ENCODE measurements at regions not wholly inside any gene's neighbourhood (a gene's known extent, or its start where the extent isn't known, plus 50 kb on each side); places are given as distances from the start of the nearest gene placed in this dataset.
"Not testable (repeated sequence)": the region's sequence is repeated elsewhere in the genome, so short reads cannot be mapped to it uniquely, and the experiment has no call there.

DNA sequence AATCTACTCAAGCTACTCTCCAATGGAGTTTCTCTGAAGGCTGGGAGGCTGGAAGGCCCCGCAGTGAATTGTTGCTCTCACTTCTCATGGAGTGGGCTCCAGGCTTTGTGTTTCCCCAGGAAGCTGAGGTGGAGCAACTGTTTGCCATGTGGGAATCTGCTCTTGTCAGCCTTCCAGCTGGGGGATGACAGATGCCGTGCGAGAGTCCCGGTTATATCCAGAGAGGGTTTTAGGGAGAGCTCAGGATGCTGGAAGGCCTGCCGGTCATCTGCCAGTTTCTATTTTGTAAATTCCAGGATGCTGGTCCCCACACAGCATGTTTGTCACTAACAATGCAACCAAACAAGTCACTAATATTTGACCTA, 98.2 kb upstream of the NAA20 start:
- Histone ChIP-seq H4K91ac (ENCODE audit: low read length) (no peak overlapping the region), H3K4me2 (ENCODE audit: low read length, poor library complexity, severe bottlenecking) (no peak overlapping the region), H3K4me1 (ENCODE audit: control insufficient read depth, insufficient read depth, low read depth, low read length) (peaks cover 9% of the 10 kb centered on the region), H4K8ac (ENCODE audit: low read length) (no peak overlapping the region), H3K9ac (ENCODE audit: low read length) (no peak overlapping the region), H2BK12ac (ENCODE audit: low read length in 2 of 2) (no peak overlapping the region), H2BK15ac (ENCODE audit: low read depth, poor library complexity, severe bottlenecking) (no peak overlapping the region), H3K23ac (ENCODE audit: low read length in 2 of 2) (no peak overlapping the region), H3K4ac (ENCODE audit: low read depth in 1 of 2, low read length in 2 of 2) (no peak overlapping the region), H3K9me3 (ENCODE audit: control insufficient read depth, low read length) (no peaks in the 10 kb centered on the region), H3K36me3 (ENCODE audit: control insufficient read depth in 1 of 2, insufficient read depth in 2 of 2, low read depth in 1 of 2, low read length in 2 of 2) (no peaks in the 10 kb centered on the region), H3K4me3 (ENCODE audit: insufficient read depth in 1 of 2, low read depth in 1 of 2, low read length in 2 of 2) (no peak overlapping the region), H2AK5ac (ENCODE audit: low read length, severe bottlenecking) (no peak overlapping the region), H2BK120ac (ENCODE audit: low read depth, low read length) (no peak overlapping the region), H3K18ac (ENCODE audit: low read depth in 1 of 2, low read length in 2 of 2) (no peak overlapping the region), H2BK5ac (ENCODE audit: low read depth, low read length, poor library complexity, severe bottlenecking) (no peak overlapping the region), H2AFZ (ENCODE audit: low read depth, low read length) (no peak overlapping the region), H3K27ac (ENCODE audit: low read length, poor library complexity, severe bottlenecking) (no peak overlapping the region), H3K79me1 (replicated peaks; ENCODE audit: low read length, poor library complexity, severe bottlenecking) (peaks cover 22% of the 10 kb centered on the region), H3K14ac (ENCODE audit: low read length in 2 of 2) (no peak overlapping the region), H3K27me3 (ENCODE audit: control insufficient read depth in 1 of 2, insufficient read depth in 1 of 2, low read length in 2 of 2) (no peaks in the 10 kb centered on the region)
- WGBS, result 74% methylated on average over 5 of the region's 5 CpGs
- peak; percentile 46 for DNase-seq

DNA sequence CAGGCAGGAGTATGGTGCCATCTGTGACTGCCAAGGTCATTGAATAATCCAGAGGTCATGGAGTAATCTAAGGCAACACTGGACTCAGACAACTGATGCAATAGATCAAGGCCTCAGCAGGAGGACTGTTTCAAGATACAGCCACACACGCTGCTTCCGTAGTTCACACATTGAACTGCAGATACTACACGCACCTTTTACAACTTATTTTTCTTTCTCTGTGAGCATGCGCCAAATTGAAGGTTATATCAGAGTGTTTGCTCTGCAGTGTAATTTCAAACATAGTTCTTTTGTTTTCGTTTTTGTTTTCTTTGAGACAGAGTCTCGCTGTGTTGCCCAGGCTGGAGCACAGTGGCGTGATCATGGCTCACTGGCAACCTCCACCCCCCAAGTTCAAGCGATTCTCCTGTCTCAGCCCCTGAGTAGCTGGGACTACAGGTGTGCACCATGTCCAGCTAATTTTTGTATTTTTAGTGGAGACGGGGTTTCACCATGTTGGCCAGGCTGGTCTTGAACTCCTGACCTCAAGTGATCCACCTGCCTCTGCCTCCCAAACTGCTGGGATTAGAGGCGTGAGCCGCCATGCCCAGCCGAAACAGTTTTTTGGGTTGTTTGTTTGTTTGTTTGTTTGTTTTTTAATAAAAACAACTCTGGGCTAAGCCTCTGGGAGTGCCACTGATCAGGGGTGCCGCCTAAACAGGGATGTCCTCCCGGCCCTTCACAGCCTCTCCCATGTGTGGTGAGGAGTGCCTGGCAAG, 96.6 kb upstream of the NAA20 start:
- Histone ChIP-seq H3K4ac (ENCODE audit: low read depth in 1 of 2, low read length in 2 of 2) (no peak overlapping the region), H2BK15ac (ENCODE audit: low read depth, poor library complexity, severe bottlenecking) (no peak overlapping the region), H3K18ac (ENCODE audit: low read depth in 1 of 2, low read length in 2 of 2) (no peak overlapping the region), H3K79me1 (replicated peaks; ENCODE audit: low read length, poor library complexity, severe bottlenecking) (peaks cover 15% of the 10 kb centered on the region), H3K4me2 (ENCODE audit: low read length, poor library complexity, severe bottlenecking) (no peak overlapping the region), H3K4me3 (ENCODE audit: insufficient read depth in 1 of 2, low read depth in 1 of 2, low read length in 2 of 2) (no peak overlapping the region), H4K8ac (ENCODE audit: low read length) (no peak overlapping the region), H2BK12ac (ENCODE audit: low read length in 2 of 2) (no peak overlapping the region), H3K9ac (ENCODE audit: low read length) (peak overlapping the region; percentile 58), H2BK120ac (ENCODE audit: low read depth, low read length) (no peak overlapping the region), H3K4me1 (ENCODE audit: control insufficient read depth, insufficient read depth, low read depth, low read length) (no peaks in the 10 kb centered on the region), H2BK5ac (ENCODE audit: low read depth, low read length, poor library complexity, severe bottlenecking) (no peak overlapping the region), H3K9me3 (ENCODE audit: control insufficient read depth, low read length) (no peaks in the 10 kb centered on the region), H3K23ac (ENCODE audit: low read length in 2 of 2) (no peak overlapping the region), H3K27me3 (ENCODE audit: control insufficient read depth in 1 of 2, insufficient read depth in 1 of 2, low read length in 2 of 2) (no peaks in the 10 kb centered on the region), H3K36me3 (ENCODE audit: control insufficient read depth in 1 of 2, insufficient read depth in 2 of 2, low read depth in 1 of 2, low read length in 2 of 2) (no peaks in the 10 kb centered on the region), H2AFZ (ENCODE audit: low read depth, low read length) (no peak overlapping the region), H3K14ac (ENCODE audit: low read length in 2 of 2) (no peak overlapping the region), H4K91ac (ENCODE audit: low read length) (no peak overlapping the region), H3K27ac (ENCODE audit: low read length, poor library complexity, severe bottlenecking) (no peak overlapping the region), H2AK5ac (ENCODE audit: low read length, severe bottlenecking) (no peak overlapping the region)
- WGBS, result 97% methylated on average over 13 of the region's 14 CpGs
- DNase-seq, result no peak

DNA sequence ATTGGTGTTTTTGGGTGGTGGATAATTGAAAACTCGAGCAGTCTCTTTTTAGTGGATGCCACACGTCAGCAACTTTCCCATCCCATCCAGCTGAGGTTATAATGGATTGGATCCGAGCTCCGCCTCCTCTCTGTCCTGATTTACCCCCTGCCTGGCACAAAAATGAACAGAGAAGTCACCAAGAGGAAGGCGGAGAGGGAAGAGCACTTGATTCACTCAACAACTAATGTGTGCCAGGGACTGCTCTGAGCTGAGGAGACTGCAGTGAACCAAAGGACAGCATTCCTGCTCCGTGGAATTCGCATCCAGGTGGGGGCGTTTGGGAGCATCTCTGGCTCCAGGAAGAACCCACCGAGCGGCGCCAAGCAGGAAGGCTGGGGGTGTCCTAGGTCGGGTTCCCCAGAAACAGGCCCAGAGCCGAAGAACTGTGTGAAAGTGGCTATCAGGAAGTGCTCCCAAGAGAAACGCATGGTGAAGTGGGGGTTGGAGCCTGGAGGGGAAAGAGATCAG, 95.8 kb upstream of the NAA20 start:
- Histone ChIP-seq H3K36me3 (ENCODE audit: control insufficient read depth in 1 of 2, insufficient read depth in 2 of 2, low read depth in 1 of 2, low read length in 2 of 2) (no peaks in the 10 kb centered on the region), H3K27ac (ENCODE audit: low read length, poor library complexity, severe bottlenecking) (no peak overlapping the region)
- no peak for DNase-seq

DNA sequence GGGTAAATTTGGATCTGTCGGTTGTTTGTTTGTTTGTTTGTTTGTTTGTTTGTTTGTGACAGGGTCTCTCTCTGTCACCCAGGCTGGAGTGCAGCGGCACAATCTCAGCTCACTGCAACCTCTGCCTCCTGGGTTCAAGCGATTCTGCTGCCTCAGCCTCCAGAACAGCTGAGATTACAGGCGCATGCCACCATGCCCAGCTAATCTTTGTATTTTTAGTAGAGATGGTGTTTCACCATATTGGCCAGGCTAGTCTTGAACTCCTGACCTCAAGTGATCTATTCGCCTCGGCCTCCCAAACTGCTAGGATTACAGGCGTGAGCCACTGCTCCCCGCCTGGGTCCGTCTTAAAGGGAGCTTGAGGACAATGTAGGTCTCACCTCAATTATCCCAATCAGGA, 95.3 kb upstream of the NAA20 start:
- not testable (repeated sequence) for H3K18ac ChIP-seq (ENCODE audit: low read depth in 1 of 2, low read length in 2 of 2); H3K36me3 ChIP-seq (ENCODE audit: control insufficient read depth in 1 of 2, insufficient read depth in 2 of 2, low read depth in 1 of 2, low read length in 2 of 2); DNase-seq; H3K27me3 ChIP-seq (ENCODE audit: control insufficient read depth in 1 of 2, insufficient read depth in 1 of 2, low read length in 2 of 2); H3K23ac ChIP-seq (ENCODE audit: low read length in 2 of 2); H2BK15ac ChIP-seq (ENCODE audit: low read depth, poor library complexity, severe bottlenecking); H4K8ac ChIP-seq (ENCODE audit: low read length); H4K91ac ChIP-seq (ENCODE audit: low read length); H2BK5ac ChIP-seq (ENCODE audit: low read depth, low read length, poor library complexity, severe bottlenecking); H3K4me1 ChIP-seq (ENCODE audit: control insufficient read depth, insufficient read depth, low read depth, low read length); H3K9me3 ChIP-seq (ENCODE audit: control insufficient read depth, low read length); H2AFZ ChIP-seq (ENCODE audit: low read depth, low read length); H3K4me2 ChIP-seq (ENCODE audit: low read length, poor library complexity, severe bottlenecking); H2AK5ac ChIP-seq (ENCODE audit: low read length, severe bottlenecking); H2BK12ac ChIP-seq (ENCODE audit: low read length in 2 of 2); H3K4me3 ChIP-seq (ENCODE audit: insufficient read depth in 1 of 2, low read depth in 1 of 2, low read length in 2 of 2); H3K27ac ChIP-seq (ENCODE audit: low read length, poor library complexity, severe bottlenecking); H3K14ac ChIP-seq (ENCODE audit: low read length in 2 of 2); H3K4ac ChIP-seq (ENCODE audit: low read depth in 1 of 2, low read length in 2 of 2)
- 86% methylated on average over 9 of the region's 9 CpGs for WGBS
- H3K79me1 ChIP-seq (replicated peaks; ENCODE audit: low read length, poor library complexity, severe bottlenecking), result peaks cover 11% of the 10 kb centered on the region
- peak overlapping the region; percentile 58 for H3K9ac ChIP-seq (ENCODE audit: low read length)
- H2BK120ac ChIP-seq (ENCODE audit: low read depth, low read length), result peak overlapping the region; percentile 5

More for the DNA sequence above, 95.8 kb upstream of the NAA20 start:
- WGBS, result 76% methylated on average over 14 of the region's 14 CpGs
- Histone ChIP-seq H3K18ac (ENCODE audit: low read depth in 1 of 2, low read length in 2 of 2) (no peak overlapping the region), H3K4me2 (ENCODE audit: low read length, poor library complexity, severe bottlenecking) (no peak overlapping the region), H2BK15ac (ENCODE audit: low read depth, poor library complexity, severe bottlenecking) (no peak overlapping the region), H3K14ac (ENCODE audit: low read length in 2 of 2) (no peak overlapping the region), H3K23ac (ENCODE audit: low read length in 2 of 2) (no peak overlapping the region), H2BK120ac (ENCODE audit: low read depth, low read length) (no peak overlapping the region), H2AK5ac (ENCODE audit: low read length, severe bottlenecking) (no peak overlapping the region), H2AFZ (ENCODE audit: low read depth, low read length) (no peak overlapping the region), H3K4ac (ENCODE audit: low read depth in 1 of 2, low read length in 2 of 2) (no peak overlapping the region), H4K91ac (ENCODE audit: low read length) (no peak overlapping the region), H2BK12ac (ENCODE audit: low read length in 2 of 2) (no peak overlapping the region), H3K4me1 (ENCODE audit: control insufficient read depth, insufficient read depth, low read depth, low read length) (no peaks in the 10 kb centered on the region), H3K27me3 (ENCODE audit: control insufficient read depth in 1 of 2, insufficient read depth in 1 of 2, low read length in 2 of 2) (no peaks in the 10 kb centered on the region), H3K9ac (ENCODE audit: low read length) (peak overlapping the region; percentile 58), H4K8ac (ENCODE audit: low read length) (no peak overlapping the region), H2BK5ac (ENCODE audit: low read depth, low read length, poor library complexity, severe bottlenecking) (no peak overlapping the region), H3K9me3 (ENCODE audit: control insufficient read depth, low read length) (no peaks in the 10 kb centered on the region), H3K4me3 (ENCODE audit: insufficient read depth in 1 of 2, low read depth in 1 of 2, low read length in 2 of 2) (no peak overlapping the region), H3K79me1 (replicated peaks; ENCODE audit: low read length, poor library complexity, severe bottlenecking) (peaks cover 12% of the 10 kb centered on the region)
